CD4-positive, alpha-beta T cell treated with Interleukin-15 for 1 hour (primary cell): ENCODE measurements at regions not wholly inside any gene's neighbourhood (a gene's known extent, or its start where the extent isn't known, plus 50 kb on each side); places are given as distances from the start of the nearest gene placed in this dataset.
"Not testable (repeated sequence)": the region's sequence is repeated elsewhere in the genome, so short reads cannot be mapped to it uniquely, and the experiment has no call there.

ENCODE experiments used
- DNase-seq: peaks from one replicate; pipeline ENCODE4 v3.0.0-alpha.2; 2020

- no peak for DNase-seq
These were observed 72.8 kb upstream of the ZNF280D start for GRCh38 chr15:56806148-56806536.

GRCh38 chr15:56805466-56806147 is 72.3 kb upstream of the ZNF280D start:
- no peak for DNase-seq

GRCh38 chr15:56804938-56805337 is 71.6 kb upstream of the ZNF280D start:
- DNase-seq: no peak

- DNase-seq: no peak
These were observed 71.0 kb upstream of the ZNF280D start for GRCh38 chr15:56804279-56804678.

GRCh38 chr15:56802161-56802560 is 68.9 kb upstream of the ZNF280D start:
- DNase-seq: no peak

- no peak for DNase-seq
These were observed 65.3 kb upstream of the ZNF280D start for GRCh38 chr15:56798639-56799038.

GRCh38 chr15:56797720-56798275 is 64.5 kb upstream of the ZNF280D start:
- no peak for DNase-seq

- DNase-seq: no peak
These were observed 62.2 kb upstream of the ZNF280D start for GRCh38 chr15:56795502-56795901.

- DNase-seq: no peak
These were observed 61.4 kb upstream of the ZNF280D start for GRCh38 chr15:56794553-56795329.

- no peak for DNase-seq
These were observed 60.9 kb upstream of the ZNF280D start for GRCh38 chr15:56794165-56794552.

- no peak for DNase-seq
These were observed 58.9 kb upstream of the ZNF280D start for GRCh38 chr15:56792211-56792610.

- not testable (repeated sequence) for DNase-seq
These were observed 58.2 kb upstream of the ZNF280D start for GRCh38 chr15:56791521-56791920.

GRCh38 chr15:56788359-56788758 is 55.0 kb upstream of the ZNF280D start:
- DNase-seq: no peak

- DNase-seq: no peak
These were observed 53.7 kb upstream of the ZNF280D start for GRCh38 chr15:56786966-56787365.

GRCh38 chr15:56783857-56784661 is 50.8 kb upstream of the ZNF280D start:
- no peak for DNase-seq

GRCh38 chr15:56783156-56783856 is 50.0 kb upstream of the ZNF280D start:
- DNase-seq: no peak
